Esophagus mucosa (tissue), 1 donor: ENCODE measurements at regions not wholly inside any gene's neighbourhood (a gene's known extent, or its start where the extent isn't known, plus 50 kb on each side); places are given as distances from the start of the nearest gene placed in this dataset.
A peak's percentile ranks its signal among the peaks of the same experiment; 100 is the strongest.
"Not testable (repeated sequence)": the region's sequence is repeated elsewhere in the genome, so short reads cannot be mapped to it uniquely, and the experiment has no call there.

ENCODE experiments used
- ATAC-seq: fragments of 200-7000 bp; cut with Tn5 transposase; one replicate; pipeline ENCODE4 v1.9.1; 2020
- donor health status: DM: yes; HTN: yes; CAD: no.

GRCh38 chr20:50433001-50433761, 77.0 kb upstream of the PTPN1 start:
- ATAC-seq = no peak

GRCh38 chr20:50434321-50434652, 75.9 kb upstream of the PTPN1 start:
- no peak for ATAC-seq

- ATAC-seq = peak; percentile 7
Observed at GRCh38 chr20:50434653-50435396, 75.4 kb upstream of the PTPN1 start.

DNA sequence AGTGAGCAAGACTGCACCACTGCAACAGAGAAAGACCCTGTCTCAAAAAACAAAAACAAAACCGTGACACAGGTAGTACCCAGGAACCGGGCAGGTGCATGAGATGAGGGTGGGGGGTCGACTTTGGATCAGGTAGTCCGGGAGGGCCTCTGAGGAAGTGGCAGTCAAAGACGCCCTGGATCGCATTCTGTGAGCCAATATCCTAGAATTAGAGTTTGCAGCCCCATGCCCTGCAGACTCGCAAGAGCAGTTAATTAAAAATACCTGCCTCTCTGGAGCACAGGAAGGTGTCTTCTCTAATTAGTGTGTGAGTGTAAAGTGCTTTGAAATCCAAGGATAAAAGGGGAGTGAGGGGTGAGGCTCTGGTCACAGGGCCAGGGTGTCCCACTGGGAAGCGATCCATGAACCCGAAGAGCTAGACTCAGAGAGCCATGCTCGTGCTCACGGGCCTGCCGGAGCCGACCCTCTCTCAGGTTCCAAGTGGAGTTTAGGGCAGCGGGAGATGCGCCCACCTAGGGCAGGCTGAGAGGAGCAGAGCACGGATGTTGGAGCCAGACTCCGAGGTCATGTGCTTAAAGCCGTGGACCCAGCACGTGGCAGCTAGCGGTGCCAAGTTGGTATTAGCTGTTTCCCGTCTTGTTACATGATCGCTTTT, 74.7 kb upstream of the PTPN1 start:
- no peak for ATAC-seq

DNA sequence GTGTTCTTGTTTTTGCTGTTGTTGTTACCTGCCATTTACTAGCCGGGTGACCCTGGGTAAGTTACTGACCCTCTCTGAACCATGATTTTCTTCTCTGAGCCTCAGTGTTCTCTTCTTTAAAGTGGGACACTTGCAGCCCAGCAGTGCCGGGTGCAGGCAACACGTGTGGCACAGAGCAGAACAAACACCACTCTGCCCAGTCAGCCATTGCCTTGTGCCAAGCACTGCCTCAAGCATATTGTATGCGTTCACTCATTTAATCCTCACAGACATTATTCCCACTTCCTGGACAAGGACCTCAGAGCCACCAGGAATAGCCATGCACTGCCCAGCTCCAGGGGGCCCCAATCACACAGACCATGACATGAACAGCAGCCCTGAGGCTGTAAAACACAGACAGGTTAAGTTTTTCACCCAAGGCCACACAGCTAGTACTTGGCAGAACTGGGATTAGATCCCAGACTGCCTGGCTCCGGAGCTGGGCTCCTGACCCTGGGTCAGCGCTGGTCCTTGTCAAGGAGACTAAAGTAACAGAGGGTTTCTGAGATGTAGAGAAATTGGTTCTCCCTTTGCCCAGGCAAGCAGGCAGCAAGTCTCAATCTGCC, 74.0 kb upstream of the PTPN1 start:
- no peak for ATAC-seq

DNA sequence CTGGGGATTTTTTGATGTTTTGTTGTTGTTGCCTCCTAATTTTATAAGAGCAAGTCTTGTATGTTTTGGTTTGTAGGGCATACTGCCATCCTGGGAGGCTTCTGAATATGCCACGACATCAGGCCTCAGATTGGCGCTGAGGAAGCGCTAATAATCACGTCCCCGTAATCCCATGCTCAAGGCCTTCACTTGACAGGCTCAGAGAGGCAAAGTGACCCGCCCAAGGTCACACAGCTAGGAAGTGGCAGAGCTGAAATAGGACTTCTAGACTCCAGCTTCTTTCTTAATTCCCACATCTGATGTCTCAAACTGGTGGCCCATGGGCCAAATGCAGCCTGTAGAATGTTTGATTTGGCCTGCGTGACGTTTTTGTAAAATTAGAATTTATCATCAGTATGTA, 73.5 kb upstream of the PTPN1 start:
- ATAC-seq = no peak

GRCh38 chr20:50438986-50439407, 71.2 kb upstream of the PTPN1 start:
- ATAC-seq = peak; percentile 91

- ATAC-seq = peak; percentile 3
Observed at GRCh38 chr20:50439539-50440453, 70.4 kb upstream of the PTPN1 start.

- no peak for ATAC-seq
Observed at GRCh38 chr20:50442512-50442911, 67.7 kb upstream of the PTPN1 start.

DNA sequence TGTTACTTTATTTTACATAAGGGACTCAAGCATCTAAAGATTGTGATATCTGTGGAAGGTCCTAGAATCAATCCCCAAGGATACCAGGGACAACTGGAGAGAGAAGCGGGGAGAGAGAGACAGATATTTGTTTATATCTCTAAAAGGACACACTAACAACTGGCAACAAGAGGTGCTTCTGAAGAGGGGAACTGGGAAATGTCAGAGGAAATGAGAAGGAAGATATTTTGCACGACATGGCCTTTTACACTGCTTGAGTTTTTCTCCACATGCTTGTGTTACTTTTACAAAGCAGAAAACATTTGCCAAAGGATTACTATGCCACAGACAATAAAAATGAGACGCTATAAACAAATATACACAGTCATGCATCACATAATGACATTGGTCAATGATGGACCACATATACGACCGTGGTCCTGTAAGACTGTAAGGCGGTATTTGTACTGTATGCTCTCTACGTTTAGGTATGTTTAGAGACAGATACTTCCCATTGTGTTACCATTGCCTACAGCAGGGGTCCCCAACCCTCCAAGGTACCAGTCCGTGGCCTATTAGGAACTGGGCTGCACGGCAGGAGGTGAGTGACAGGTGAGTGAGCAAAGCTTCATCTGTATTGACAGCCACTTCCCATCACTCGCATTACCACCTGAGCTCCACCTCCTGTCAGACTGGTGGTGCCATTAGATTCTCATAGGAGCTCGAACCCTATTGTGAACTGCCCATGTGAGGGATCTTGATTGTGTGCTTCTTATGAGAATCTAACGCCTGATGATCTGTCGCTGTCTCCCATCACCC, 64.6 kb upstream of the PTPN1 start:
- ATAC-seq = no peak

- ATAC-seq = no peak
Observed at GRCh38 chr20:50446351-50447101, 63.7 kb upstream of the PTPN1 start.

DNA sequence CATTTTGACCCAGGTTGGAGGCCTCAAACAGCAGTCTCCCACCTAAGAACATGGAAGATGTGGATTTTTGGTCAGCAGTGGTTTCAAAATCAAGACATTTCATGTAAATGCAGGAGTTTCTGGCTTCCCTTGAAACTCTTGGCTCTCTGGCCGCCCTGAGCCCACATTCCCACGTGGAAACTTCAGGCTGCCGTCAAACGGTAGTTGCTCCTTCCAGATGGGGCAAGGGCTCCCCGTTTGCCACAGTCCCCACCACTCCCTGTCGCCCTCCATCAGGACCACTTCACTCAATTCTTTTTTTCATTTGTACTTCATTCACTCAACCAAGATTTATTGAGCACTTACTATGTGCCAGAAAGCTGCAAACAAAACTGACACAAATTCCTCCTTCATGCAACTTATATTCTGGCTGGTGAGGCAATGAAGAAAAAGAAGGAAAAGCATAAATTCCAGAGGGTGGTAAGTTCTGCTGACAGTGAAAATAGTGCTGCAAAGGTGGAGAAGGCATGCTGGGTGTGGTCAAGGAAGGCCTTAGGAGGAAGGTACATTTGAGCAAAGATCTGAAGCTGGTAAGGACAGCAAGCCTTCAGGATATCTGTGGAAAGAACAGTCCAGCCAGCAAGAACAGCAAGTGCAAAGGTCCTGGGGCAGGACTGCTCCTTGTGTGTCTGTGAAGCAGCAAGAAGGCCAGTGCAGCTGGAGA, 62.9 kb upstream of the PTPN1 start:
- ATAC-seq = no peak

GRCh38 chr20:50447817-50448216, 62.4 kb upstream of the PTPN1 start:
- no peak for ATAC-seq

DNA sequence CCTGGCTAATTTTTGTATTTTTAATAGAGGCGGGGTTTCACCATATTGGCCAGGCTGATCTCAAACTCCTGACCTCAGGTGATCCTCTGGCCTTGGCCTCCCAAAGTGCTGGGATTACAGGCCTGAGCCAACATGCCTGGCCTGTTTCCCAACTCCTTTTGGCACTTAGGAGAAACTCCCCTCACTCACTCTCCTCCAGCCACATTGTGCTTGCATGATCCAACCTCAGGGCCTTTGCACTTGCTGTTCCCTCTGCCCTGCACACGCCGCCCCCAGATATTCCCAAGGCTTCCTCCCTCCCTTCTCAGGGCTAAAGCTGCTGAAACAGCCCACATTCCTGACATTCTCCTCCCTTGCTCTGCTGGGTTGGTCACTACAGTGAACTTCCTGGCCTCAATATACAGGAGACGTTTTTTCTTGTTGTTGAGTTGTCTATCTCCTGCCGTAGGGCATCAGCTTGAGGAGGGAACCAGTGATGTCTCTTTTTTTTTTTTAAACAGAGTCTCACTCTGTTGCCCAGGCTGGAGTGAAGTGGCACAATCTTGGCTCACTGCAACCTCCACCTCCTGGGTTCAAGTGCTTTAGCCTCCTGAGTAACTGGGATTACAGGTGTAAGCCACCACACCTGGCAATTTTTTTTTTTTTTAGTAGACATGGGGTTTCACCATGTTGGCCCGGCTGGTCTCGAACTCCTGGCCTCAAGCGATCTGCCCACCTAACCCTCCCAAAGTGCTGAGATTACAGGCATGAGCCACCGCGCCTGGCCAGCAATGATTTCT, 61.4 kb upstream of the PTPN1 start:
- ATAC-seq = not testable (repeated sequence)

GRCh38 chr20:50449738-50450492, 60.3 kb upstream of the PTPN1 start:
- ATAC-seq = peak; percentile 22

DNA sequence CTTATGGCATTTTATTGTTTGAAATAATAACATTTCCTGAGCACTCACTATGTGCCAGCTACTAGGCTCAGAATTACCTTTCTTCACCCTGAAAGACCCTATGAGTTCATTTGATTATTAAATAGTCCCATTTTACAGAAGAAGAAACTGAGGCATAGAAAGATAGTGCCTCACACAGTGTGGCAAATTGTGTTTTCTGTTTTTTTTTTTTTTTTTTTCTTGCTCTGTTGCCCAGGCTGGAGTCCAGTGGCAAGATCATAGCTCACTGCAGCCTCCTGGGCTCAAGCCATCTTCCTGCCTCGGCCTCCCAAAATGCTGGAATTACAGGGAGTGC, 59.7 kb upstream of the PTPN1 start:
- no peak for ATAC-seq

DNA sequence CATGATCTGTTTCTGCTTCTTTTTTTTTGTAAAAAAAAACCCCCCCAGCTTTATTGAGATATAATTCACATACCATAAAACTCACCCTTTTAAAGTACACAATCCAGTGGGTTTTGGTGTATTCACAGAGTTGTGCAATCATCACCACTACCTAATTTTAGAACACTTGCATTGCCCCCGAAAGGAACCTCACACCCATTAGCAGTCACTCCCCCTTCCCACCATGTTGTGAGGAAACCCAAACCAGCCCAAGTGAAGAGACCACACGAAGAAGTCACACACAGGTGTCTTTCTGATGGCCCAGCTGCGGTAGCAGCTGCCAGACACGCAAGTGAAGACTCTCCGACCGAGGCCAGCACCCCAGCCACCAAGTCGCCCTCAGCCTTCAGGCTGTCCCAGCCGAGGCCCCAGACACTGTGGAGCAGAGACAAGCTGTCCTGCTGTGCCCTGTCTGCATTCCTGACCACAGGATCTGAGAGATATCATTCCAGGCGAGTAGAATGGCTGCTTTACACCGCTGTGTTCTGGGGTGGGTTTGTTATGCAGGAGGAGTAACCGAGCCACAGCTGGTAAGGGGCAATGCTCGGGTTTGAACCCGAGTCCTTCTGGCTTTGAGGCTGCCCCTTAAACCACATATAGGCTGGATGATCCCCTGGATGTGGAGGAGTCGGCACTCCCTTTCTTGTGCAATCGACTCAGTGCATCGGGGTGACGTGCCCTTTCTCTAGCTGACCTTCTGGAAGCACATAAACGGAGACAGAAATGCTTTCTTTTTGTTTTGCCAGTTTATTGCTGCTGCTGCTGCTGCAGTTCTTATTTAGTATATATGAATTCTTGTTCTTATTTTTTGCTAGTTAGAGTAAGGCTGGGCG, 59.1 kb upstream of the PTPN1 start:
- peak; percentile 34 for ATAC-seq
